Thoracic aorta (tissue), 2 donors: ENCODE measurements at regions not wholly inside any gene's neighbourhood (a gene's known extent, or its start where the extent isn't known, plus 50 kb on each side); places are given as distances from the start of the nearest gene placed in this dataset.

ENCODE experiments used
- ATAC-seq: fragments of 150-250 bp; one replicate; pipeline ENCODE4 v1.8.0; 2017; ENCODE audit warnings: low read depth; ENCODE audit not compliant: insufficient number of reproducible peaks, low FRiP score
- DNase-seq: peaks from one replicate; pipeline ENCODE4 v3.0.0-alpha.2; 2020; ENCODE audit warnings: low spot score
- H3K27ac ChIP-seq, 2 donors: fragments of 200-600 bp; sonication (generic); 1 replicate in 1 of 2; 2 replicates in 1 of 2; pipeline ENCODE4 v1.5.1; 2016; ENCODE audit warnings: mild to moderate bottlenecking in 2 of 2, moderate library complexity in 2 of 2
- H3K27me3 ChIP-seq: fragments of 200-600 bp; sonication (generic); replicated peaks from 2 replicates; pipeline ENCODE4 v1.6.0; 2016; ENCODE audit warnings: mild to moderate bottlenecking; ENCODE audit not compliant: insufficient read depth
- H3K36me3 ChIP-seq: fragments of 200-600 bp; sonication (generic); one replicate; pipeline ENCODE4 v1.5.1; 2016
- H3K4me1 ChIP-seq, 2 donors: fragments of 200-600 bp; sonication (generic); 1 replicate in 1 of 2; 2 replicates in 1 of 2; pipeline versions ENCODE4 v1.5.1 to v1.6.0; 2016; ENCODE audit warnings: low read depth in 2 of 2, mild to moderate bottlenecking in 1 of 2; ENCODE audit not compliant: control insufficient read depth in 1 of 2
- H3K4me3 ChIP-seq: fragments of 200-600 bp; sonication (generic); 2 replicates; pipeline ENCODE4 v1.5.1; 2016; ENCODE audit warnings: mild to moderate bottlenecking
- H3K9me3 ChIP-seq: fragments of 200-600 bp; sonication (generic); 2 replicates; pipeline ENCODE4 v1.5.1; 2016
- CTCF ChIP-seq: fragments of 200-600 bp; sonication (generic); IDR thresholded peaks from one replicate; pipeline ENCODE4 v1.5.1; 2019; ENCODE audit warnings: antibody characterized with exemption

- H3K36me3 ChIP-seq, result no peaks in the 10 kb centered on the region
- no peak for DNase-seq
- H3K27me3 ChIP-seq, result no peaks in the 10 kb centered on the region
- H3K4me1 ChIP-seq, result peaks cover 9 to 14% of the 10 kb centered on the region in 2 donors
- no peaks in the 10 kb centered on the region for H3K9me3 ChIP-seq
- H3K4me3 ChIP-seq, result no peak overlapping the region
- no peak for ATAC-seq
- TF ChIP-seq CTCF, result no peak
- no peak overlapping the region for H3K27ac ChIP-seq
Observed at GRCh38 chr6:167735084-167735950, 91.4 kb upstream of the AFDN start.

- H3K27me3 ChIP-seq, result no peaks in the 10 kb centered on the region
- no peak for DNase-seq
- ATAC-seq, result no peak
- no peaks in the 10 kb centered on the region for H3K9me3 ChIP-seq
- no peak overlapping the region for H3K27ac ChIP-seq
- H3K4me3 ChIP-seq, result no peak overlapping the region
- peaks cover 9 to 14% of the 10 kb centered on the region in 2 donors for H3K4me1 ChIP-seq
- no peaks in the 10 kb centered on the region for H3K36me3 ChIP-seq
- no peak for TF ChIP-seq CTCF
Observed at GRCh38 chr6:167735951-167736288, 90.8 kb upstream of the AFDN start.

GRCh38 chr6:167736486-167737204, 90.1 kb upstream of the AFDN start:
- Histone ChIP-seq H3K27me3 (no peaks in the 10 kb centered on the region), H3K27ac (no peak overlapping the region), H3K9me3 (no peaks in the 10 kb centered on the region), H3K36me3 (no peaks in the 10 kb centered on the region), H3K4me3 (no peak overlapping the region), H3K4me1 (peaks cover 9 to 14% of the 10 kb centered on the region in 2 donors)
- ATAC-seq (no peak), DNase-seq (no peak)
- TF ChIP-seq CTCF, result no peak

GRCh38 chr6:167737205-167737830, 89.4 kb upstream of the AFDN start:
- Histone ChIP-seq H3K36me3 (no peaks in the 10 kb centered on the region), H3K9me3 (no peaks in the 10 kb centered on the region), H3K27me3 (no peaks in the 10 kb centered on the region), H3K4me3 (no peak overlapping the region), H3K4me1 (peaks cover 9 to 14% of the 10 kb centered on the region in 2 donors), H3K27ac (no peak overlapping the region)
- TF ChIP-seq CTCF, result no peak
- ATAC-seq (no peak), DNase-seq (no peak)

GRCh38 chr6:167738386-167738785, 88.3 kb upstream of the AFDN start:
- H3K27ac ChIP-seq, result no peak overlapping the region
- H3K4me3 ChIP-seq, result no peak overlapping the region
- H3K9me3 ChIP-seq, result no peaks in the 10 kb centered on the region
- no peaks in the 10 kb centered on the region for H3K36me3 ChIP-seq
- no peak for ATAC-seq
- H3K27me3 ChIP-seq, result no peaks in the 10 kb centered on the region
- no peak for TF ChIP-seq CTCF
- peaks cover 9 to 13% of the 10 kb centered on the region in 2 donors for H3K4me1 ChIP-seq
- DNase-seq, result no peak
